Mesenteric fat pad (tissue), 1 donor: ENCODE measurements at regions not wholly inside any gene's neighbourhood (a gene's known extent, or its start where the extent isn't known, plus 50 kb on each side); places are given as distances from the start of the nearest gene placed in this dataset.

Source experiments
- DNase-seq: peaks from one replicate; pipeline ENCODE4 v3.0.0-alpha.2; 2020; ENCODE audit warnings: low spot score
- donor health status: DM: yes; HTN: yes; CAD: no.

DNA sequence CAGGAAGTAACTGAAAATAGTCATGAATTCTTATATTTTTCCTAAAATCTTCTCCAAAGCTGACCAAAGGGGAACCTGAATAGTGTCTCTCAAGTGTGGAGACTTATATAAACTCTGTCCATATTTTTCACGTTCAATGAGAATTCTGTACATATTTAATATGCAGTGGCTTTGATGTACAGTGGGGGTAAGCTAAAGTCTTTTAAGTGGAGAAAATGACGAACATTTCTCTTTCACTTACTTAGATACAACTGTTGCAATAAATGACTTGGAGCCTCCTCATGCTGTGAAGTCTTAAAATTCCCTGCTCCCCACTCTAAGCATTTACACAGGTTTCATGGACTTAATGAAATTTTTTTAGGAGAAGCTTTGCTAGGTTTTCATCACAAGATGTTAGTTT lies 1196.7 kb downstream of the EFNB2 start:
- DNase-seq, result no peak

DNA sequence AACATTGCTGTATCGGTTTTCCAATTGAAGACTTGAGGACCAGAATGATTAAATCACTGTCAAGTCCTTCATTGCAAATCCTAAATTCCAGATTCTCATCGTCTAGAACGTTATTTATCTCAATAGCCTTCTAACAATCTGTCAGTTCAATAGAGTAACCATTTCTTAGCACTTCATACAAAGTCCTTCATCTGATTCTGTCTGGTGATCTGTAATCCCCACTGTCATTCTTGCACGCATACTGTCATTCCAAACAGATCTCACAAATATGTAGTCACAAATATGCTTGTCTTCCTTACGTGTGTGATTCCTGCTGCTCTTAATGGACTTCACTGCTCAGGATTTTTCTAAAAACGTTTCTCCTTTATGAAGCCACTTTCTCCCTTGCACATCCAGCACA lies 1197.5 kb downstream of the EFNB2 start:
- no peak for DNase-seq

DNA sequence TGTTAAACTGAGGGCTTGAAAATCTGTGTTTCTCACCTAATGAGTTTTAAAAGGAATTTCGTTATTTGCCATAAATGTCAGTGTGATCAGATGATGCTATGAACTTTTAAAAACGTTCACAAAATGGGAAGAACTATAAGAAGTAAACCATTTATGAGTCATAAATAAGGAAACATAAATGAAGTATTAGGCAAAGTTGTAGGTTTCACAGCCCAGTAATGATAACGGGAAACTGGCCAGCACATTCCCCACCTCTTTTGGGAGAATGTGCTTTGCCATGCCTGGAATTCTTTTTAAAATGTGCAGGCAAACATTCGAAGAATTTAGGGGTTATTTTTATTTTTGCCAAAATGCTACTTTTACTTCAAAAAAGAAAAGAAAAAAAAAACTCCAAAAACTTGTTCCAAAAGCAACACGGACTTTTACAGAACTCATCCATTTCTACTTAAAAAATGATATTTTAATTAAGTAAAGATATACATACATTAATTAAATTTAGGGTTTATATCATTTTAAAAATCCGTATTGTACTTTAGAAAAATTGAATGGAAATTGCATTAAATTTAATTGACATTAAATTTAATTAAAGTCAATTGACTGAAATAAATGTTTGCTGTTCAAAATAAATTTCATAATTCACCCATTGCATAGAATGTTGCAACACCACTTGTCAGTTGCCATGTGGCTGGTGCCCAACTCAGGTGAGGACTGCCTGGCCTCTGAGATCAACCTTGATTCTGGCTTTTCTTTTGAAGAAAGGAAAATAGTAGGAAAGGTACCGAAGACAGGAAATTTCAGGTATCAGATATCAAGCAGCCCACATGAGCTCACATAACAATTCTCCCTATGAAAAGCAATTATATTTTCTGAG lies 1198.5 kb downstream of the EFNB2 start:
- no peak for DNase-seq

DNA sequence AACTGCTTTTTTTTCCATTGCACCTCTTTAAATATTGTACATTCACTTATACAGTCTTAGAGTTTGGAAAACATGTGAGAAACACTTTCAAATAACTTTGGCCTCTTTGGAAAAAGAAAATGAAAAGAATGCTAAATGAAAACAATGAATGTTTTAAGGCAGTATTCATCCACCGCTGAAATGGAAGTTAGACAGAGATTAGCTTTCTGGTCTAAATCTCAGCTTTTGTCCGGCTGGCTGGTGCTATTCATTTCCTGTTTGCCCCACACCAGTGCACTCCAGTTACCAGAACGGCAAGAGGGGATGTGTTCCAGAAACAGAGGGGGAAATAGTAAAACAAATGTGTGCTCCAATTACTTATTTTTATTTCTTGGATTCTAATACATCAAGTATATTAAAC lies 1201.3 kb downstream of the EFNB2 start:
- no peak for DNase-seq

DNA sequence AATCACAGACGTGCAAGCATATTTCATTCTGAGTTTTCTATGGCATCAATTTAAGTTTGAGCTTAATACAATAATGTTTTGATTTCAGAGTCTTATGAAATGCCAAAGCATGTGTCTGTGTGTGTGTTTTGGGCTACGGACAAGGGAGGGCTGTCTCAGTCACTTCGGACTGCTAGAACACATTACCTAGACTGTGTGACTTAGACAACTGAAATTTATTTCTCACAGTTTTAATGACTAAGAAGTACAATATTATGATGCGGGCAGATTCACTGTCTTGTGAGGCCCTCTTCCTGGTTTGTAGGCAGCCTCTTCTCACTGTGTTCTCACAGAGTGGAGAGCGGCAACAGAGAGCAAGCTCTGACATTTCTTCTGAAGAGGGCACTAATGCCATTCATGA lies 1202.0 kb downstream of the EFNB2 start:
- DNase-seq, result no peak

DNA sequence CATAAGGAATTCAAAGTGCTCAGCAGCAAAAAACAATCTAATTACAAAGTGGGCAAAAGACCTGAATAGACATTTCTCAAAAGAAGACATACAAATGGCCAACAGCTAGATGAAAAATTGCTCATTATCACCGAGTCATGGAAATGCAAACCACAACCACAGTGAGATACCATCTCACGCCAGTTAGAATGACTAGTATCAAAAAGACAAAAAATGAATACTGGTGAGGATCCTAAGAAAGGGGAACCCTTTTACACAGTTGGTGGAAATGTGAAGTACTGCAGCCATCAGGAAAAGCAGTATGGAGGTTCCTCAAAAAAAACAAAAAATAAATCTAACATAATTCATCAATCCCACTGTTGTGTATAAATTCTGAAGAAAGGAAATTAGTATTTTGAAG lies 1206.1 kb downstream of the EFNB2 start:
- no peak for DNase-seq

DNA sequence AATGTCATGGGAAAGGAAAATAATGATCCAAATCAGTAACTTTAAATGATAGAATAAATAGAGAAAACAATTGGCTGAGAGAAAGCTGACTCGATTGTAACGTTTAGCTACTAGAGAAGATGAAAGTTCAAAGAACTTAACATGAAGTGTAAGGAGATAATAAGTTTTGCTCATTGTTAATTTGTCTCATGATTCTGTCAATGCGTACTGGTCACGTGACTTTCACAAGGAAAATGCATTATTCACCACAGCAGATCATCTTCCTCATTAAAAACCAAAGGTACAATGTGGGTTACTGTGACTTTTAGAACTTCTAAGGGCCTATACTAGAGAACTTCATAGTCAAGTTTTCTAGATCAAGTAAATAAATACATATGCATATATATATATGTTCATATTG lies 1207.2 kb downstream of the EFNB2 start:
- no peak for DNase-seq

DNA sequence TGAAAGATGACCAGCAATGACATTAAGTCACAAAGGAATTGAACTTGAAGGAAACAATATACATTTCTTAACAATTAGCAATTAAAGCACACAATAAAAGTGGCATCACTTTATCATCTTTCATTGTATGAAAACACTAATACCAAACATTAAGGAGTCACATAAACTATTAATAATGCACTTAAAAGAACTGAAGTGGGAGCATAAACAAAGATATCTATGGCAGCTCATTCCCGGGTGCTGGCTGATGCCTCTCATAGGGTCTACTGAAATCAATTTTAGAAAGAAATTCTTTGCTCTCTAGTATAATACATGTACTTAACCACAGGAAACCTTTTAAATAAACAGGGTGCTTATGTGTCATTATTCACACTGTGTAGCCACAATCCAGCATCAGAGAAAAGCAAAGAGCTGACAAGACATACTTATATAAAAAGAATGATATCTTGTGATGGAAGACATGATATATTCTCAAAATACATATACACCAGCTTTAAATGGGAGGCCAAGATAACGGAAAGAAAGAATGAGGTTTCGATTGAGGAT lies 1207.8 kb downstream of the EFNB2 start:
- DNase-seq, result no peak

DNA sequence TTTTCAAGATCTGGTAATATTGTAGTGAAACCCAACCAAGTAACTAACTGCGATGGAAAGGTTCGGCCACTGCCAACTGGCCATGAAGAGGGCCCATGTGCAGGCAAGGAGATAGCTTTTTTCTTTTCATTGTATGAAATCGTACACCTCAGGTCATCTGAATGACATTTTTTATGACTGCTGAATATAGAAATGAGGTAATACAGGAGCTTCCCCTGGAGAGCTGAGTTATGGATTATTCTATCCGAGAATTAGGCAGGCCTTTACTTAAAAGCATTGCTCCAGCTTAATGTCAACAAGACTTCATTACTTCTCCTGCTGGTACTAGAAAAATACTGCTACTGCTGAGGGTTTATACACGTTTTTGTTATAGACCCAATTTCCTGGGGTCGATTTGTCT lies 1215.6 kb downstream of the EFNB2 start:
- DNase-seq, result no peak

DNA sequence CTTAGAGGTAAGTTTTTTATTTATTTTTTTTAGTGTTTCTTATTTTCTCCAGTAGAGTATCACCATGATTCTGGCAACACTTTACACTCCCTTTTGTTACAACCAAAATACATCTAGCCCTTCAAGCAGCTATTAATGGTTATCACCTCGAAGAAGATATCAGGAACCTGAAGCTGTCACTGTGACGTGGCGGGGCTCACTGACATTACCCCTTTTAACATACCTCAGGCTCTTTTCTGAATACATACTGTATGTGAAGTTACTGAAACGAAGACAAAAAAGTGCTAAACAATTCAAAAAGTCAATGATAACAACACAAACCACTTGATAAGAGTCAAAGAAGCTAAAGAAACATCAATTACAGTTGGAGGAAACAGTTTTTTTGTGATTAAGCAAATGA lies 1218.7 kb downstream of the EFNB2 start:
- DNase-seq, result no peak

DNA sequence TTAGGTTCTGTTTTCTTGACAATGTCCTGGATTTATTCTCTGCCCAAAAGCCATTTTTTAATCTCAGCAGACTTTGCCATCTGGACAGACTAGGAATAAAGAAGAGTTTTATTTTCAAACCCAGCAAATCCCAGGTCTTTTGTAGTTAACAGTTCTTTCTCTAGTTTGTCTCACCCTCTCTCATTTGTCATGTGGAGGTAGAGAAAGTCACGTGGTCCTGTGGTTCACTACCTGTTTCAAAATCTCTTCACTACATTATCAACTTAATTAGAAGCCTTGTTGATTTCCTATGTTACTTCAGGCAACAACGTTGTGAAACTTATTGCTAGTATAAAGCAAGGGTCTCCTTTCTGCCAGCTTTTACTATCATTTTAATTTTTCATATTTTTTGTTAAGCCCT lies 1222.6 kb downstream of the EFNB2 start:
- no peak for DNase-seq

DNA sequence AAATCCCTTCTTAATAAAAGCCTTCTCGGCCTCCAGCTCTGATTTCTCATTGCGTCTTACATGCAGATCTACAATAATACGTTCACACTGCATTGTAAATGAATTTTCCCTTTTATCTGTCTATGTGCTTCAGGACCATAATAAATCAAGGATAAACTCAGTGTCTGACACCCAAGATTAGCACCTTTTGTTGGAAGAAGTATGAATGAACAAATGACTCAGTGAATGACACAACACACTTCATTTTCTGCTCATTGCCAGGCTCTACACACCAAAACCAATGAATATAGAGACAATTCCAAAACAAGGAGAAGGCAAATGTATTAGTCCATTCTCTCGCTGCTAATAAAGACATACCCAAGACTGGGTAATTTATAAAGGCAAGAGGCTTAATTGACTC lies 1224.4 kb downstream of the EFNB2 start:
- DNase-seq, result no peak

DNA sequence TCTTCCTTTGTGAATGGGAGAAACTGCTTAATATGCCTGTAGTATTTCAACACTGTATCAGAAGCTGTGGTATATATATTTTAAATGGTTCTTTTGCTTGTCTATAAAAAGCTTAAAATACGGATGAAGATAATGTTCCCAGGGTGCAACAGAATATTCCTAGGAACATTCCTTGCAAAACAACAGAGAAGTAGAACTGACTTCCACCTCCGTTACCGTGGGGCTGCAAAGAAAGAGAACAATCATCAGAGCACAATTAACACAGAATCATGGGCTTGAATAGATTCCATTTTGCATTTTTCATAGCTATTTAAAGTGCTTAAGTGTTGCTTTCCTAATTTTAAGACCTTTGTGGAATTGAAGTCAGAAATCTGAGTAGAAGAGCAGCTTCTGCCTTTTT lies 1227.7 kb downstream of the EFNB2 start:
- DNase-seq, result no peak

DNA sequence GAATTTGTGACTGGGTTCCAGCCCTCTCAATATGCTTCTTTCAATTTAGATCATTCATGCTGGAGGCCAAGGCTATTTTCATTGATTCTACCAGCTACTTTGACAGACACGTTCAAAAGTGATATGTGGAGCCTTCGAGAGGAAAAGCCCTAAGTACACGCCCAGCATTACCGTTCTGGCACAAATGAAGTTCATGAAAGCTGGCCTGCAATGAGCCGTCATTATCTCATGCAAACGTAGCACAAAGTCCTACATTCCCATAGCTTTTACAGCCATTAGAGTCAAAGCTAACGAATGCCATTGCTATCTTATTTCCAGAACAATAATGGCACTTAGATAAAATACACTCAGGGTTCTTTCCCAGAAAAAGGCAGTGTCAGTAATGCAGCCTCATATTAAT lies 1237.6 kb downstream of the EFNB2 start:
- no peak for DNase-seq

DNA sequence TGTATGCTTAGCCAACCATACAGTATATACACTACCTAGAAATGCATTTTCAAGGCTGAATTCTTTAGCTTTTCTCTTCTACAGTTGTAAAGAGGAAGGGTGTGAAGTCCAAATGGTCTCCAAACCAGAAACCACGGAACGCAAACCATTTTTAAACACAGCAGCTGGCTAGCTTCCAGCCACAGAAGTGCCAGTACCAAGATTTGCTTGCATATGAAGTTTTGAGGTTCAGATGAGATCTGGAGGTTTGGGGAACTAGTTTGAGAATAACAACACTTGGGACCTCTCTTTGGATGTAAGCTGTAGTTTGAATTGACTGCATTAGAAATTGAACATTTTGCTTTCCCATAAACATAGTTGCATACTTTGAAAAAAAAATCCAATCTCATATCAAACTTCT lies 1243.5 kb downstream of the EFNB2 start:
- DNase-seq, result no peak

DNA sequence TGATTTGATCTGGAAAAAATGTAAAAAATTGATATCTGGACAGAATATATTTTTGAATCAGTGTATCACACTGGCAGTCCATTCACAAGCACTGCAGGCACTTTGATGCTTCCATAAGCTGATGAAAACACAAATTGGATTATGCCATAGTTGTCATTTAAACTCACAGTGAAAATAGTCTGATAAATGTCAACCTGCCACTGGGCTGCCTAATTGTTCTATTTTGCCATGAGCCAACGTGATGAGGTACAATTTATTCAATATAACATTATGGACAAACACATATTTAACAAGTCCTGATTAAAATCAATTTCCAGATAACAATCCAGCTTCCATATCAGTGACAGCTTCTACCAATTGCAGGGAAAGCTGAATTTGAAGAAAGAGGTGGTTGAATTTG lies 1244.9 kb downstream of the EFNB2 start:
- no peak for DNase-seq

DNA sequence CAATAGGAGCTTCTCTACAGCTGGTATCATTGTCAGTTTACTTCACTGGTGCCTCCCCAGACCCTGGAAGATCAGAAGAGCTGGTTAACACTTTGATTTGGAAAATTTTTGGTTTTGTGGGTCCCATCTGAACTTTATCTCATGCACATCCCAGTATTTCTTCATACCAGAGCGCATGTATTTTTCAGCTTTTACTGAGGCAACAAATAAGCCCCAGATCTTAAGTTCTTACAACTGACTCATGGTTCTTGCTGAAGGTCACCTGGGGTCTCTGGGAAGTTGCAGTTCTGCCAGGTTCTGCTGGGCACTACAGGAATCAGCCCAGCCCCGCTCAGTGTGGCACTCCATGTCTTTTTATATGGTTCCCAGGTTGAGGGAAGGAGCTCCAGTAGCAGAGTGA lies 1249.9 kb downstream of the EFNB2 start:
- DNase-seq, result no peak

DNA sequence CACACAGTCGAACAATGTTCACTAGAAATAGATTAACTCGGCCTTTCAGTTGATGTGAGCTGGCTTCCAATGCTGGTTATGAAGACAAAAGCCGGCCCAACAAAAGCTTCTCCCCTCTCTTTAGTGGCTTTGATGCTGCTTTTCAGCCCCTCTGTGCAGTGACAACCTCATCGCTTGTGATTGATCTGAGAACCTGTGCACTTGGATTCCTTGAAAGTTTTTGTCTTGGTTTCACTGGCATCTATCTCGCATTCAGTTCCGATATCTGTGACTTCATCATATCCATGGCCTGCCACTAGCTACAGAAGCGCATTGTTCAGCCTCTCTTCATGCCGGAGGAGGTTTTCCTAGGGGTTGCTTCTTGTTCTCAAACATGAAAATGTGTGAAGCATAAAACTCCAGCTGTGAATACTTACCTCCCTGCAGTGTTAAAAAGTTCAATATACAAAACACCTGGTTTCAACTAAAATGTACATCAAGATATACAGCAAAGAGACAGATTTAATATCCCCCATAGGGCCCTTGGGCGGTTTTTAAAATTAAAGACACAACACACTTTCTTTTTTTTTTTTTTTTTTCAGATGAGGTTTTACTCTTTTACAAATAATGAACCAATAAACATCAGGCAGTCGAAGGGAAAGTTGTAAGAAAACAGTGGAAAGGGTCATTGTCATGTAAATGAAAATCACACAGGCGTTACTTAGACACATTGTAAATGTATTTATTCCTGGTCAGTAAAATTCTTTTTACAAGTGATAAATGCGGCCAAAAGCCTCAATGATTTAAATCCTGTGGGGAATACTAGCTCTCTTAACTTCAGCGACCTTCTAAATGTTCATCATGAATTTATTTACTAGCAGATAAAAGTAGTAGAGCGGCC lies 1252.8 kb downstream of the EFNB2 start:
- no peak for DNase-seq

DNA sequence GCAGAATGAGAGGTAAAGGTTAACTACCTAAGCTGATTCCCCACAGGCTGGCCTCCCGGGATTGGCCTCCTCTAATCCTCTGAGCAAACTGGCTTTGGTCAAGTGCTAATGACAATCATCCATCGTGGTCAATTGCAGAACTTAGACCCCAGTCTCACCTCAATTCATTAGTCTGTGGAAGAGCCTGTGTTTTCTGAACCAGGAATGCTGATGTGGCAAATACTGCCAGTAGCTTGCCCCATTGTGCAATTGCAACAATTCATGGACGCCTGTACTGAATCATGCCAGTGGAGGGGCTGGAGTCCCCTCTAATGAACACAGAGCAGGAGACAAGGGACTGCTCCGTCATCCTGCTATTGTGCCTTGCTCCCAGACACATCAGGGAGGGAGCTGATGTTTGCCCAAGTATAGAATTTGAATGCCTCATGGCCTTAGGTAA lies 1256.5 kb downstream of the EFNB2 start:
- no peak for DNase-seq

DNA sequence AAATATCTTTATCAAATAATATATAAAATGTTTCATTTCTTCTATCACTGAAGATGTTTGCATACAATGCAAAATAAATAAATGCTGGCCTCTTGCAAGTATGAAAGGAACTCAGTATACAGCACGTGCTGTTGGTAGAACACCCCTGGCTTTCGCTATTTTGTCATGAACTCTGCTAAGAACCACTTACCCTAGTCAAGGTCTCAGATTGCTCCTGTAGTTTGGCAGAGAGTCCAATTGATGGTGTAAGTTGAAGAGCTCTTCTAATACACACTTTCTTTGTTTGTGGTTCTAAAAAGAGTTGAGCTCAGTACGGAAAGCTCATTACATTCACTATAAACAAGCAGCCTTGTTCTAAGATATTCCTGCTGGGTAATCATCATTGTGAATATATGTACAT lies 1258.9 kb downstream of the EFNB2 start:
- no peak for DNase-seq

DNA sequence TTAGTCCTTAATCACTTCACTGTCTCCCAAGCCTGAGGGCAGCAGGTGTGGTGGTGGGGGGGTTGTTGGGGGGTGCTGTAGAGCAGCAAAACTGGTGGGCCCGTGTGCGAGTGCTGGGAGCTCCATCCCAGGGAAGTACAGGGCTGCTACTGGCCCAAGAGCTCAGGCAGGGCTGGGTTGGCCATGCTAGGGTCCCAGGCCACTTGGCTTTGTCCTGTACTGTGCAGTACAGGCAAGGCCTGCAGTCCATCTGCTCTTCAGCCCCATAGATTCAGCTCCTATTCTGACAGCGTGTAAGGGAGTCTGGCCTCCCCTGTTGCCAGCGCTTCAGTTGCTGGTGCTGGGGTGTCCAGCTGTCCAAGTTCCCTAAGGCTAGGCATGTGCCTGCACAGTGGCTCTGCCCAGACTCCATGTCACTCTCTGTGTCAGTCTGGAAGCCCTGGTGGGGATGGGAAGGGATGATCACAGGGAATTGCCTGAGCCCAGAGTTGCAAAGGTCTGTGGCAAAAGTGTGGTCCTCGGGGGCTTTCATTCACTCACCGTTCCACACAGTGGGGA lies 1261.7 kb downstream of the EFNB2 start:
- DNase-seq, result no peak
